Transverse colon (tissue), 4 donors: ENCODE measurements at regions not wholly inside any gene's neighbourhood (a gene's known extent, or its start where the extent isn't known, plus 50 kb on each side); places are given as distances from the start of the nearest gene placed in this dataset.
A peak's percentile ranks its signal among the peaks of the same experiment; 100 is the strongest.

ENCODE experiments used
- DNase-seq: peaks from one replicate; pipeline ENCODE4 v3.0.0-alpha.2; 2019
- H3K27ac ChIP-seq, 4 donors: fragments of 200-600 bp; sonication (generic); 2 replicates each; pipeline ENCODE4 v1.5.1; 2016 to 2018; ENCODE audit warnings: inconsistent platforms in 4 of 4
- H3K27me3 ChIP-seq: fragments of 200-600 bp; sonication (generic); 2 replicates; pipeline ENCODE4 v1.5.1; 2017; ENCODE audit warnings: inconsistent platforms
- H3K36me3 ChIP-seq, 4 donors: fragments of 200-600 bp; sonication (generic); 2 replicates each; pipeline ENCODE4 v1.5.1; 2017 to 2019; ENCODE audit warnings: inconsistent platforms in 4 of 4
- H3K4me1 ChIP-seq, 4 donors: fragments of 200-600 bp; sonication (generic); 2 replicates each; pipeline ENCODE4 v1.5.1; 2017 to 2020; ENCODE audit warnings: inconsistent platforms in 4 of 4
- H3K4me3 ChIP-seq, 4 donors: fragments of 200-600 bp; sonication (generic); 1 replicate in 1 of 4; 2 replicates in 3 of 4; pipeline versions ENCODE4 v1.5.1 to v1.6.1; 2017 to 2019; ENCODE audit warnings: inconsistent platforms in 4 of 4
- H3K9me3 ChIP-seq, 2 donors: fragments of 200-600 bp; sonication (generic); 2 replicates each; pipeline ENCODE4 v1.5.1; 2017 to 2019; ENCODE audit warnings: inconsistent platforms in 2 of 2
- CTCF ChIP-seq, 5 experiments: fragments of 200-600 bp in 3 of 5; fragments of 450-650 bp in 2 of 5; sonication (generic) in 3 of 5; IDR thresholded peaks; 1 replicate in 2 of 5; 2 replicates in 3 of 5; pipeline ENCODE4 v1.5.1; 2016 to 2017; ENCODE audit warnings: antibody characterized with exemption in 5 of 5, inconsistent platforms in 3 of 5, mild to moderate bottlenecking in 2 of 5, moderate library complexity in 1 of 5
- EP300 ChIP-seq: sonication (generic); formaldehyde crosslinking; IDR thresholded peaks from one replicate; pipeline ENCODE4 v1.6.1; 2017; ENCODE audit warnings: antibody characterized with exemption, low read depth
- POLR2A ChIP-seq: fragments of 450-650 bp; IDR thresholded peaks from one replicate; pipeline ENCODE4 v1.6.1; 2016; ENCODE audit warnings: antibody characterized with exemption, mild to moderate bottlenecking, moderate library complexity
- POLR2AphosphoS5 ChIP-seq, 3 donors: sonication (generic); formaldehyde crosslinking; IDR thresholded peaks; one replicate each; pipeline ENCODE4 v1.6.1; 2016; ENCODE audit warnings: antibody characterized with exemption in 3 of 3
- WGBS, 2 donors: methylation state at CpG; one replicate each; pipeline ENCODE4 v1.1.5; 2018; ENCODE audit warnings: low coverage in 1 of 2; 5-methylcytosine and 5-hydroxymethylcytosine counted together
- in situ Hi-C, 4 donors: fragments of 200-750 bp; cut with MboI; loops; one replicate each; pipeline versions ENCODE4 v1.15.0 to v1.15.1; 2017; ENCODE audit warnings: low sequenced_read_pairs in 3 of 4, low pct_ligation_motif_present in 1 of 4, low pct_unique_long_range_greater_than_20kb in 1 of 4
- intact Hi-C: fragments of 100-400 bp; cut with DNase I; formaldehyde crosslinking; loops from one replicate; pipeline ENCODE4 v1.15.1; 2023; ENCODE audit warnings: low total_unique reads

GRCh38 chr3:193872265-193872753 lies 263.6 kb upstream of the HES1 start:
- no peaks in the 10 kb centered on the region for H3K36me3 ChIP-seq
- intact Hi-C loops (no loop called here), in situ Hi-C loops (no loop called here)
- DNase-seq: peak; percentile 80
- TF ChIP-seq POLR2AphosphoS5 (IDR thresholded peaks at IDR 0.05) (peak in 2 of 3 donors; percentile 56 to 69), POLR2A (no peak), EP300 (peak; percentile 12), CTCF (IDR thresholded peaks at IDR 0.05) (no peak)
- peaks cover 3 to 40% (median 21%) of the 10 kb centered on the region in 4 donors for H3K4me1 ChIP-seq
- H3K4me3 ChIP-seq: no peak overlapping the region
- no peaks in the 10 kb centered on the region for H3K9me3 ChIP-seq
- 27 to 80% methylated on average over 2 of the region's 2 CpGs for WGBS, 2 donors
- H3K27ac ChIP-seq: peak overlapping the region; percentile 70 to 79 (median 76)
- peaks cover 2% of the 10 kb centered on the region for H3K27me3 ChIP-seq

- peaks cover 3 to 40% (median 21%) of the 10 kb centered on the region in 4 donors for H3K4me1 ChIP-seq
- intact Hi-C loops: no loop called here
- H3K9me3 ChIP-seq: no peaks in the 10 kb centered on the region
- in situ Hi-C loops: no loop called here
- no peak for DNase-seq
- H3K27ac ChIP-seq: peak overlapping the region; percentile 70 to 79 (median 76)
- peaks cover 2% of the 10 kb centered on the region for H3K27me3 ChIP-seq
- no peak overlapping the region for H3K4me3 ChIP-seq
- WGBS, 2 donors: 82% methylated on average over 8 of the region's 8 CpGs; no CpG with 5 or more reads in 1 of the 2 donors
- TF ChIP-seq EP300 (no peak), POLR2A (no peak), POLR2AphosphoS5 (IDR thresholded peaks at IDR 0.05) (no peak), CTCF (IDR thresholded peaks at IDR 0.05) (no peak)
- H3K36me3 ChIP-seq: no peaks in the 10 kb centered on the region
Observed at GRCh38 chr3:193873426-193874201, 262.3 kb upstream of the HES1 start.

GRCh38 chr3:193874512-193874911 lies 261.4 kb upstream of the HES1 start:
- intact Hi-C loops: no loop called here
- no peak for DNase-seq
- in situ Hi-C loops: no loop called here

More at GRCh38 chr3:193874512-193874911, 261.4 kb upstream of the HES1 start:
- no peak overlapping the region for H3K4me3 ChIP-seq
- peaks cover 1% of the 10 kb centered on the region for H3K27me3 ChIP-seq
- H3K9me3 ChIP-seq: no peaks in the 10 kb centered on the region
- H3K4me1 ChIP-seq: peaks cover 3 to 37% (median 18%) of the 10 kb centered on the region in 4 donors
- no peaks in the 10 kb centered on the region for H3K36me3 ChIP-seq
- 76 to 84% methylated on average over 7 of the region's 7 CpGs for WGBS, 2 donors
- TF ChIP-seq POLR2A: no peak
- no peak for TF ChIP-seq CTCF (IDR thresholded peaks at IDR 0.05)
- TF ChIP-seq POLR2AphosphoS5 (IDR thresholded peaks at IDR 0.05): no peak
- no peak for TF ChIP-seq EP300
- H3K27ac ChIP-seq: no peak overlapping the region
